HEK293 (cell line): ENCODE measurements at regions not wholly inside any gene's neighbourhood (a gene's known extent, or its start where the extent isn't known, plus 50 kb on each side); places are given as distances from the start of the nearest gene placed in this dataset.

Source experiments
- ZNF133 ChIP-seq: fragments of 450-650 bp; formaldehyde crosslinking; IDR thresholded peaks from 2 replicates; pipeline ENCODE4 v1.5.1; 2016; ENCODE audit warnings: missing biosample characterization, missing genetic modification characterization
- ZNF777 ChIP-seq: fragments of 450-650 bp; formaldehyde crosslinking; IDR thresholded peaks from 2 replicates; pipeline ENCODE4 v1.5.1; 2017; ENCODE audit warnings: missing biosample characterization, missing genetic modification characterization, borderline replicate concordance
- ZNF830 ChIP-seq: fragments of 450-650 bp; IDR thresholded peaks from 2 replicates; pipeline ENCODE4 v1.5.0; 2018; ENCODE audit warnings: missing biosample characterization, missing genetic modification characterization, low read depth, mild to moderate bottlenecking, moderate library complexity
- TF ChIP-seq, protein P1 (sequence below): fragments of 450-650 bp; formaldehyde crosslinking; IDR thresholded peaks from 2 replicates; pipeline ENCODE4 v1.5.1; 2016; ENCODE audit warnings: missing biosample characterization, missing genetic modification characterization

DNA sequence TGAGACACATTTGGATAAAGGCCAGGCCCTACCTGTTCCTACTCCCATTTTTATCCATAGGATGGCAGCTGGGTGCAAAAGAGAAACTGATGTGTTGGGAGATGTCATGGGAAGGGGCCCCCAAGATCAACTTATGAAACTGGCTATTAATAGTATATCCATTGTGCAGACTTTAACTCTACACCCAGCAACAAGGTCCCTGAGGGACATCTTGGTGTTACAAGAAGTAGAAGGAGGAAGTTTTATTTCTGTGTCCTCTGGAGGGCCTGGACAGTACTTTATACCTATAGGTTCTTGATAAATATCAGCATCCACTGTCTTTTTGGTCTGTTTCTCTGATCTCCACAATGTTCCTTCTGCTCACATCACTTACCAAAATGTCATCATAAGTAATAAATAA lies 84.6 kb downstream of the BTG1 start:
- no peak for TF ChIP-seq ZNF133 (tag by site-specific recombination)
- TF ChIP-seq ZNF777 (tag by site-specific recombination) = no peak
- TF ChIP-seq, protein P1, sequence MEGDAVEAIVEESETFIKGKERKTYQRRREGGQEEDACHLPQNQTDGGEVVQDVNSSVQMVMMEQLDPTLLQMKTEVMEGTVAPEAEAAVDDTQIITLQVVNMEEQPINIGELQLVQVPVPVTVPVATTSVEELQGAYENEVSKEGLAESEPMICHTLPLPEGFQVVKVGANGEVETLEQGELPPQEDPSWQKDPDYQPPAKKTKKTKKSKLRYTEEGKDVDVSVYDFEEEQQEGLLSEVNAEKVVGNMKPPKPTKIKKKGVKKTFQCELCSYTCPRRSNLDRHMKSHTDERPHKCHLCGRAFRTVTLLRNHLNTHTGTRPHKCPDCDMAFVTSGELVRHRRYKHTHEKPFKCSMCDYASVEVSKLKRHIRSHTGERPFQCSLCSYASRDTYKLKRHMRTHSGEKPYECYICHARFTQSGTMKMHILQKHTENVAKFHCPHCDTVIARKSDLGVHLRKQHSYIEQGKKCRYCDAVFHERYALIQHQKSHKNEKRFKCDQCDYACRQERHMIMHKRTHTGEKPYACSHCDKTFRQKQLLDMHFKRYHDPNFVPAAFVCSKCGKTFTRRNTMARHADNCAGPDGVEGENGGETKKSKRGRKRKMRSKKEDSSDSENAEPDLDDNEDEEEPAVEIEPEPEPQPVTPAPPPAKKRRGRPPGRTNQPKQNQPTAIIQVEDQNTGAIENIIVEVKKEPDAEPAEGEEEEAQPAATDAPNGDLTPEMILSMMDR = no peak
- TF ChIP-seq ZNF830 (tag by site-specific recombination) = no peak
